A673 (cell line): ENCODE measurements at regions not wholly inside any gene's neighbourhood (a gene's known extent, or its start where the extent isn't known, plus 50 kb on each side); places are given as distances from the start of the nearest gene placed in this dataset.

ENCODE experiments used
- EZH2 ChIP-seq: fragments of 200-600 bp; sonication (generic); IDR thresholded peaks from 2 replicates; pipeline ENCODE4 v1.6.1; 2017; ENCODE audit warnings: borderline replicate concordance, low read depth, mild to moderate bottlenecking, mixed read lengths, antibody characterized with exemption, low read length; ENCODE audit not compliant: poor library complexity, severe bottlenecking
- TF ChIP-seq, protein P1 (sequence below): fragments of 300-800, 200-600 bp; sonication (generic); conservative IDR thresholded peaks from 2 replicates; pipeline ENCODE4 v1.5.1; 2017; ENCODE audit warnings: low read depth, mild to moderate bottlenecking, antibody characterized with exemption, low read length, moderate library complexity, mixed read lengths

DNA sequence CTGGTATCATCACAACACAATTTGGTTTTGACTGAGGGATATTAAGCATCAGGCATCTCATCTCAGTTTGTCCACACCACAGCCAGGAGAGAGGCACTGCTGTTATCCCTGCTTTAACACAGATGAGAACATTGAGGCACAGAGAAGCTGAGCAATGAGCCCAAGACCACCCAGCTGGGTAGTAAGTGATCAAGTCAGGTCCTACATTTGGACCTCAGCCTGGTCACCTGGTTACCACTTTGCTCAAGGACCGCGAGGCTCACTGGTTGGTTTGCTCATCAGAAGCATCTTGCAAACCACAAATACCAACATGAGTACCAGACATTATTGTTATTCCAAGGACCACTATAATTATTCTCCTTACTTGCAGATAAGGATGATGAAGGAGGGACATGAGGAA, 245.5 kb downstream of the CBLN1 start:
- TF ChIP-seq, protein P1, sequence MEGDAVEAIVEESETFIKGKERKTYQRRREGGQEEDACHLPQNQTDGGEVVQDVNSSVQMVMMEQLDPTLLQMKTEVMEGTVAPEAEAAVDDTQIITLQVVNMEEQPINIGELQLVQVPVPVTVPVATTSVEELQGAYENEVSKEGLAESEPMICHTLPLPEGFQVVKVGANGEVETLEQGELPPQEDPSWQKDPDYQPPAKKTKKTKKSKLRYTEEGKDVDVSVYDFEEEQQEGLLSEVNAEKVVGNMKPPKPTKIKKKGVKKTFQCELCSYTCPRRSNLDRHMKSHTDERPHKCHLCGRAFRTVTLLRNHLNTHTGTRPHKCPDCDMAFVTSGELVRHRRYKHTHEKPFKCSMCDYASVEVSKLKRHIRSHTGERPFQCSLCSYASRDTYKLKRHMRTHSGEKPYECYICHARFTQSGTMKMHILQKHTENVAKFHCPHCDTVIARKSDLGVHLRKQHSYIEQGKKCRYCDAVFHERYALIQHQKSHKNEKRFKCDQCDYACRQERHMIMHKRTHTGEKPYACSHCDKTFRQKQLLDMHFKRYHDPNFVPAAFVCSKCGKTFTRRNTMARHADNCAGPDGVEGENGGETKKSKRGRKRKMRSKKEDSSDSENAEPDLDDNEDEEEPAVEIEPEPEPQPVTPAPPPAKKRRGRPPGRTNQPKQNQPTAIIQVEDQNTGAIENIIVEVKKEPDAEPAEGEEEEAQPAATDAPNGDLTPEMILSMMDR: no peak
- TF ChIP-seq EZH2: no peak
